B cell (primary cell): ENCODE measurements at regions not wholly inside any gene's neighbourhood (a gene's known extent, or its start where the extent isn't known, plus 50 kb on each side); places are given as distances from the start of the nearest gene placed in this dataset.

Experiments
- EZH2 ChIP-seq: IDR thresholded peaks from 2 replicates; pipeline ENCODE4 v1.6.1; 2012; ENCODE audit warnings: borderline replicate concordance, low read depth, mild to moderate bottlenecking, moderate library complexity, low read length; ENCODE audit not compliant: insufficient read depth, poor library complexity, severe bottlenecking
- TF ChIP-seq, protein P1 (sequence below): fragments of 200-600 bp; IDR thresholded peaks from one replicate; pipeline ENCODE4 v1.8.0; 2022; ENCODE audit warnings: antibody characterized with exemption, mild to moderate bottlenecking

DNA sequence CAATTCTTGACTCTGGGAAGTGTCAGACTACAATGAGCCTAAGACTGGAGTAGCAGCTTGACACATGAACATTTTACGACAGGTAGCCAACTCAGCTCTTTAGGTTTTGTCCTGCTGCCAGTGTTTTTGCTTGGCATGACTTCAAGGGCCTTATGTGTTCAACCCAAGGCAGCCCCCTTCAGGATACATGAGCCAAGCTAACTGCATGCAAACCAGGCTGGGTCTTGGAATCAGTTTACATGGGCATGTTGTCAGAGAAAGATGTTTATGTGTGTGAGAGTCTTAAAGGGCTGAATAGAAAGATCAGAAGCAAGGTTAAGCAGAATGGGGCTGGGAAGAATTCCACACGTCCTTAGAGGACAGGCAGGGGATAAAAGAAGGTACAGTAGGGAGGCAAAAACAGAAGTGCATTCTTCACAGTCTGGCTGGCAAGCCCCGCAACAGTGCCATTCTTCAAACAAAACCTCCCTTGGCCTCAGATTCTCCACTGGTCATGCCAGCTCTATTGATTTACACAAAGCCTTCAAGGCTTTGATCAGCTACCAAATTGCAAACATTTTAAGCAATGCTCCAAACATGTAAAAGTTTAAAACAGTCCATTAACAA, 97.3 kb downstream of the NKX6-1 start:
- TF ChIP-seq, protein P1, sequence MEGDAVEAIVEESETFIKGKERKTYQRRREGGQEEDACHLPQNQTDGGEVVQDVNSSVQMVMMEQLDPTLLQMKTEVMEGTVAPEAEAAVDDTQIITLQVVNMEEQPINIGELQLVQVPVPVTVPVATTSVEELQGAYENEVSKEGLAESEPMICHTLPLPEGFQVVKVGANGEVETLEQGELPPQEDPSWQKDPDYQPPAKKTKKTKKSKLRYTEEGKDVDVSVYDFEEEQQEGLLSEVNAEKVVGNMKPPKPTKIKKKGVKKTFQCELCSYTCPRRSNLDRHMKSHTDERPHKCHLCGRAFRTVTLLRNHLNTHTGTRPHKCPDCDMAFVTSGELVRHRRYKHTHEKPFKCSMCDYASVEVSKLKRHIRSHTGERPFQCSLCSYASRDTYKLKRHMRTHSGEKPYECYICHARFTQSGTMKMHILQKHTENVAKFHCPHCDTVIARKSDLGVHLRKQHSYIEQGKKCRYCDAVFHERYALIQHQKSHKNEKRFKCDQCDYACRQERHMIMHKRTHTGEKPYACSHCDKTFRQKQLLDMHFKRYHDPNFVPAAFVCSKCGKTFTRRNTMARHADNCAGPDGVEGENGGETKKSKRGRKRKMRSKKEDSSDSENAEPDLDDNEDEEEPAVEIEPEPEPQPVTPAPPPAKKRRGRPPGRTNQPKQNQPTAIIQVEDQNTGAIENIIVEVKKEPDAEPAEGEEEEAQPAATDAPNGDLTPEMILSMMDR: no peak
- no peak for TF ChIP-seq EZH2
